Neutrophil (primary cell): ENCODE measurements at regions not wholly inside any gene's neighbourhood (a gene's known extent, or its start where the extent isn't known, plus 50 kb on each side); places are given as distances from the start of the nearest gene placed in this dataset.

Experiments
- H3K27ac ChIP-seq: fragments of 200-600 bp; sonication (generic); 2 replicates; pipeline ENCODE4 v1.5.1; 2016; ENCODE audit warnings: mild to moderate bottlenecking, moderate library complexity
- H3K27me3 ChIP-seq: fragments of 200-600 bp; sonication (generic); 2 replicates; pipeline ENCODE4 v1.6.0; 2016; ENCODE audit warnings: mild to moderate bottlenecking
- H3K36me3 ChIP-seq: fragments of 200-600 bp; sonication (generic); 2 replicates; pipeline ENCODE4 v1.5.1; 2017
- H3K4me1 ChIP-seq, 2 experiments: fragments of 200-600 bp in 1 of 2; sonication (generic) in 1 of 2; 1 replicate in 1 of 2; 2 replicates in 1 of 2; pipeline versions ENCODE4 v1.5.1 to v1.6.1; 2013 to 2016; ENCODE audit warnings: low read depth in 1 of 2, low read length in 1 of 2, mild to moderate bottlenecking in 1 of 2, moderate library complexity in 1 of 2; ENCODE audit not compliant: control insufficient read depth in 1 of 2, insufficient read depth in 1 of 2
- H3K4me3 ChIP-seq, 2 experiments: fragments of 200-600 bp in 1 of 2; sonication (generic) in 1 of 2; 1 replicate in 1 of 2; 2 replicates in 1 of 2; pipeline ENCODE4 v1.5.1; 2013 to 2016; ENCODE audit warnings: low read depth in 1 of 2, low read length in 1 of 2, mild to moderate bottlenecking in 1 of 2, moderate library complexity in 1 of 2
- H3K9me3 ChIP-seq: fragments of 200-600 bp; sonication (generic); 2 replicates; pipeline ENCODE4 v1.5.1; 2016
- CTCF ChIP-seq: fragments of 200-600 bp; sonication (generic); IDR thresholded peaks from 2 replicates; pipeline ENCODE4 v1.5.1; 2016; ENCODE audit warnings: antibody characterized with exemption

GRCh38 chr3:61358364-61358763 is 107.1 kb upstream of the FHIT start:
- no peak overlapping the region for H3K4me3 ChIP-seq
- H3K27ac ChIP-seq: no peak overlapping the region

GRCh38 chr3:61360297-61360965 is 109.2 kb upstream of the FHIT start:
- H3K36me3 ChIP-seq: no peaks in the 10 kb centered on the region
- TF ChIP-seq CTCF: no peak

More at GRCh38 chr3:61358364-61358763, 107.1 kb upstream of the FHIT start:
- TF ChIP-seq CTCF: no peak
- H3K36me3 ChIP-seq: no peaks in the 10 kb centered on the region
- H3K4me1 ChIP-seq: no peaks in the 10 kb centered on the region
- H3K9me3 ChIP-seq: no peaks in the 10 kb centered on the region
- H3K27me3 ChIP-seq: no peaks in the 10 kb centered on the region

GRCh38 chr3:61369678-61370077 is 118.4 kb upstream of the FHIT start:
- no peak overlapping the region for H3K4me3 ChIP-seq
- no peaks in the 10 kb centered on the region for H3K36me3 ChIP-seq
- H3K4me1 ChIP-seq: no peaks in the 10 kb centered on the region
- TF ChIP-seq CTCF: no peak
- H3K27me3 ChIP-seq: no peaks in the 10 kb centered on the region
- no peak overlapping the region for H3K27ac ChIP-seq
- no peaks in the 10 kb centered on the region for H3K9me3 ChIP-seq

More at GRCh38 chr3:61360297-61360965, 109.2 kb upstream of the FHIT start:
- Histone ChIP-seq H3K4me3 (no peak overlapping the region), H3K4me1 (no peaks in the 10 kb centered on the region), H3K27ac (no peak overlapping the region), H3K9me3 (no peaks in the 10 kb centered on the region), H3K27me3 (no peaks in the 10 kb centered on the region)

- no peak for TF ChIP-seq CTCF
- H3K9me3 ChIP-seq: no peaks in the 10 kb centered on the region
Observed at GRCh38 chr3:61371123-61371522, 119.9 kb upstream of the FHIT start.

GRCh38 chr3:61372723-61373122 is 121.5 kb upstream of the FHIT start:
- Histone ChIP-seq H3K36me3 (no peaks in the 10 kb centered on the region), H3K4me1 (no peaks in the 10 kb centered on the region), H3K27ac (no peak overlapping the region), H3K4me3 (no peak overlapping the region), H3K9me3 (no peaks in the 10 kb centered on the region), H3K27me3 (no peaks in the 10 kb centered on the region)
- TF ChIP-seq CTCF: no peak

More at GRCh38 chr3:61371123-61371522, 119.9 kb upstream of the FHIT start:
- Histone ChIP-seq H3K27me3 (no peaks in the 10 kb centered on the region), H3K27ac (no peak overlapping the region), H3K36me3 (no peaks in the 10 kb centered on the region), H3K4me3 (no peak overlapping the region), H3K4me1 (no peaks in the 10 kb centered on the region)
